K562 (cell line): ENCODE measurements at regions not wholly inside any gene's neighbourhood (a gene's known extent, or its start where the extent isn't known, plus 50 kb on each side); places are given as distances from the start of the nearest gene placed in this dataset.

Experiments used
- BACH1 ChIP-seq: fragments of 200-800 bp; sonication (Bioruptor generic); IDR thresholded peaks from 2 replicates; pipeline ENCODE4 v1.6.1; 2016; ENCODE audit warnings: missing genetic modification characterization, missing compliant biosample characterization
- CTCF ChIP-seq, 3 experiments: IDR thresholded peaks in 2 of 3; conservative IDR thresholded peaks in 1 of 3; 2 replicates each; pipeline ENCODE4 v1.5.1; 2011 to 2012; ENCODE audit warnings: low read length in 3 of 3, mild to moderate bottlenecking in 3 of 3, control low read depth in 2 of 3, improper control_type of control experiment in 1 of 3, inconsistent platforms in 1 of 3, low read depth in 1 of 3, mixed read lengths in 1 of 3, moderate library complexity in 1 of 3; ENCODE audit not compliant: insufficient read depth in 2 of 3
- MAFF ChIP-seq: IDR thresholded peaks from 2 replicates; pipeline ENCODE4 v1.6.1; 2012; ENCODE audit warnings: low read length, improper control_type of control experiment
- MTA3 ChIP-seq: fragments of 450-650 bp; formaldehyde crosslinking; IDR thresholded peaks from 2 replicates; pipeline ENCODE4 v1.6.1; 2017; ENCODE audit warnings: mild to moderate bottlenecking, borderline replicate concordance
- POLR2A ChIP-seq: fragments of 450-650 bp; conservative IDR thresholded peaks from 2 replicates; pipeline ENCODE4 v1.6.1; 2016
- POLR2AphosphoS5 ChIP-seq: IDR thresholded peaks from 2 replicates; pipeline ENCODE4 v1.6.1; 2011; ENCODE audit warnings: mild to moderate bottlenecking, low read depth, low read length, moderate library complexity; ENCODE audit not compliant: control insufficient read depth, insufficient read depth
- RAD21 ChIP-seq, 2 experiments: fragments of 250-450 bp in 1 of 2; fragments of 450-650 bp in 1 of 2; sonication (Bioruptor Pico) in 1 of 2; formaldehyde crosslinking in 1 of 2; IDR thresholded peaks in 1 of 2; conservative IDR thresholded peaks in 1 of 2; 2 replicates each; pipeline versions ENCODE4 v1.4.0 to v1.8.0; 2020 to 2022; ENCODE audit warnings: mild to moderate bottlenecking in 2 of 2, moderate library complexity in 1 of 2
- ZFX ChIP-seq: sonication (generic); formaldehyde crosslinking; IDR thresholded peaks from 2 replicates; pipeline ENCODE4 v1.8.0; 2022; ENCODE audit warnings: mild to moderate bottlenecking, missing genetic modification reagents, moderate library complexity
- ZSCAN29 ChIP-seq: fragments of 450-650 bp; IDR thresholded peaks from 2 replicates; pipeline ENCODE4 v1.6.1; 2017
- TF ChIP-seq, protein P1 (sequence below): fragments of 200-800 bp; sonication (Bioruptor generic); IDR thresholded peaks from 2 replicates; pipeline ENCODE4 v1.6.1; 2016; ENCODE audit warnings: missing genetic modification characterization, missing compliant biosample characterization

DNA sequence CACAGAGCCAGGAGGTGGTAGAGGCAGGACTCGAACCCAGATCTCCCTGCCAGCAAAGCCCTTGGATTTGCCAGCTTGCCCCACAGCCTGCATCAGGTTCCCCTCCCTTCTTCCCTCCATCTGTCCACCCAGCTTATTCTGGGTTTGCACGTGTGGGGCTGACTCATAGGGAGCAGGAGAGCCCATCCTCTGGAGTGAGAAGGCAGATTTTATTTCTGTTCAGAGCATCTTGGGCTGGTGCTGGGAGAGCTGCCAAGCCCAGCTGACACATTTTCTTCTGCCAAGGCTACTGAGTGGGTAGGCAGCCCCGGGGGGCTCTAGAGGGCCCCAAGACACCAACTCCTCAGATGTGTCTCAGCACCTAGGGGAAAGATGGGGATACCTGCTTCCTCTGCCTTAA, 106.3 kb upstream of the CRHR1 start:
- no peak for TF ChIP-seq POLR2A
- TF ChIP-seq ZSCAN29, result no peak
- no peak for TF ChIP-seq CTCF (IDR thresholded peaks at IDR 0.05 in 2 of 3, conservative IDR thresholded peaks at IDR 0.05 in 1 of 3; ENCODE audit: insufficient read depth in 2 of 3, low read depth in 1 of 3, low read length in 3 of 3)
- TF ChIP-seq MTA3, result no peak
- TF ChIP-seq MAFF, result no peak
- no peak for TF ChIP-seq POLR2AphosphoS5
- TF ChIP-seq ZFX (CRISPR knock-in tag), result no peak
- no peak for TF ChIP-seq BACH1 (tag)
- TF ChIP-seq, protein P1, sequence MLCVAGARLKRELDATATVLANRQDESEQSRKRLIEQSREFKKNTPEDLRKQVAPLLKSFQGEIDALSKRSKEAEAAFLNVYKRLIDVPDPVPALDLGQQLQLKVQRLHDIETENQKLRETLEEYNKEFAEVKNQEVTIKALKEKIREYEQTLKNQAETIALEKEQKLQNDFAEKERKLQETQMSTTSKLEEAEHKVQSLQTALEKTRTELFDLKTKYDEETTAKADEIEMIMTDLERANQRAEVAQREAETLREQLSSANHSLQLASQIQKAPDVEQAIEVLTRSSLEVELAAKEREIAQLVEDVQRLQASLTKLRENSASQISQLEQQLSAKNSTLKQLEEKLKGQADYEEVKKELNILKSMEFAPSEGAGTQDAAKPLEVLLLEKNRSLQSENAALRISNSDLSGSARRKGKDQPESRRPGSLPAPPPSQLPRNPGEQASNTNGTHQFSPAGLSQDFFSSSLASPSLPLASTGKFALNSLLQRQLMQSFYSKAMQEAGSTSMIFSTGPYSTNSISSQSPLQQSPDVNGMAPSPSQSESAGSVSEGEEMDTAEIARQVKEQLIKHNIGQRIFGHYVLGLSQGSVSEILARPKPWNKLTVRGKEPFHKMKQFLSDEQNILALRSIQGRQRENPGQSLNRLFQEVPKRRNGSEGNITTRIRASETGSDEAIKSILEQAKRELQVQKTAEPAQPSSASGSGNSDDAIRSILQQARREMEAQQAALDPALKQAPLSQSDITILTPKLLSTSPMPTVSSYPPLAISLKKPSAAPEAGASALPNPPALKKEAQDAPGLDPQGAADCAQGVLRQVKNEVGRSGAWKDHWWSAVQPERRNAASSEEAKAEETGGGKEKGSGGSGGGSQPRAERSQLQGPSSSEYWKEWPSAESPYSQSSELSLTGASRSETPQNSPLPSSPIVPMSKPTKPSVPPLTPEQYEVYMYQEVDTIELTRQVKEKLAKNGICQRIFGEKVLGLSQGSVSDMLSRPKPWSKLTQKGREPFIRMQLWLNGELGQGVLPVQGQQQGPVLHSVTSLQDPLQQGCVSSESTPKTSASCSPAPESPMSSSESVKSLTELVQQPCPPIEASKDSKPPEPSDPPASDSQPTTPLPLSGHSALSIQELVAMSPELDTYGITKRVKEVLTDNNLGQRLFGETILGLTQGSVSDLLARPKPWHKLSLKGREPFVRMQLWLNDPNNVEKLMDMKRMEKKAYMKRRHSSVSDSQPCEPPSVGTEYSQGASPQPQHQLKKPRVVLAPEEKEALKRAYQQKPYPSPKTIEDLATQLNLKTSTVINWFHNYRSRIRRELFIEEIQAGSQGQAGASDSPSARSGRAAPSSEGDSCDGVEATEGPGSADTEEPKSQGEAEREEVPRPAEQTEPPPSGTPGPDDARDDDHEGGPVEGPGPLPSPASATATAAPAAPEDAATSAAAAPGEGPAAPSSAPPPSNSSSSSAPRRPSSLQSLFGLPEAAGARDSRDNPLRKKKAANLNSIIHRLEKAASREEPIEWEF (CRISPR knock-in tag), result no peak
- no peak for TF ChIP-seq RAD21 (CRISPR knock-in tag; conservative IDR thresholded peaks at IDR 0.05 in 1 of 2, IDR thresholded peaks at IDR 0.05 in 1 of 2)
